ENCODE measurements at regions not wholly inside any gene's neighbourhood (a gene's known extent, or its start where the extent isn't known, plus 50 kb on each side); places are given as distances from the start of the nearest gene placed in this dataset.

- no peak overlapping the region for H3K4me2 ChIP-seq (ENCODE audit: low read length)
- H3K9me3 ChIP-seq (ENCODE audit: insufficient read depth, low read length): no peaks in the 10 kb centered on the region
- H3K9ac ChIP-seq (ENCODE audit: low read length): no peak overlapping the region
- no peaks in the 10 kb centered on the region for H3K27me3 ChIP-seq (ENCODE audit: low read depth, low read length)
- no peak overlapping the region for H3K27ac ChIP-seq (ENCODE audit: low read length)
- no peak overlapping the region for H3K4me3 ChIP-seq (ENCODE audit: low read length)
- H3K36me3 ChIP-seq (replicated peaks; ENCODE audit: low read depth, low read length): no peaks in the 10 kb centered on the region
- H3K4me1 ChIP-seq (ENCODE audit: low read length): no peaks in the 10 kb centered on the region
- no peak overlapping the region for H2AFZ ChIP-seq (ENCODE audit: low read depth, low read length)
- TF ChIP-seq CTCF (IDR thresholded peaks at IDR 0.05; ENCODE audit: low read depth, low read length) (no peak), EZH2phosphoT487 (IDR thresholded peaks at IDR 0.05; ENCODE audit: low read depth) (no peak)
- no peaks in the 10 kb centered on the region for H4K20me1 ChIP-seq (ENCODE audit: insufficient read depth, low read length)
- H3K79me2 ChIP-seq (ENCODE audit: low read length): no peaks in the 10 kb centered on the region
These were observed 594.6 kb downstream of the NXPH1 start for GRCh38 chr7:9028012-9028411.

- H3K9ac ChIP-seq (ENCODE audit: low read length): no peak overlapping the region
- H3K4me2 ChIP-seq (ENCODE audit: low read length): no peak overlapping the region
- H3K79me2 ChIP-seq (ENCODE audit: low read length): no peaks in the 10 kb centered on the region
- H3K4me1 ChIP-seq (ENCODE audit: low read length): no peaks in the 10 kb centered on the region
- H3K27ac ChIP-seq (ENCODE audit: low read length): no peak overlapping the region
- no peaks in the 10 kb centered on the region for H3K9me3 ChIP-seq (ENCODE audit: insufficient read depth, low read length)
- H3K4me3 ChIP-seq (ENCODE audit: low read length): no peak overlapping the region
- no peaks in the 10 kb centered on the region for H3K36me3 ChIP-seq (replicated peaks; ENCODE audit: low read depth, low read length)
- H3K27me3 ChIP-seq (ENCODE audit: low read depth, low read length): no peaks in the 10 kb centered on the region
- TF ChIP-seq EZH2phosphoT487 (IDR thresholded peaks at IDR 0.05; ENCODE audit: low read depth): no peak
- H4K20me1 ChIP-seq (ENCODE audit: insufficient read depth, low read length): no peaks in the 10 kb centered on the region
- no peak overlapping the region for H2AFZ ChIP-seq (ENCODE audit: low read depth, low read length)
These were observed 596.5 kb downstream of the NXPH1 start for GRCh38 chr7:9029681-9030530.

DNA sequence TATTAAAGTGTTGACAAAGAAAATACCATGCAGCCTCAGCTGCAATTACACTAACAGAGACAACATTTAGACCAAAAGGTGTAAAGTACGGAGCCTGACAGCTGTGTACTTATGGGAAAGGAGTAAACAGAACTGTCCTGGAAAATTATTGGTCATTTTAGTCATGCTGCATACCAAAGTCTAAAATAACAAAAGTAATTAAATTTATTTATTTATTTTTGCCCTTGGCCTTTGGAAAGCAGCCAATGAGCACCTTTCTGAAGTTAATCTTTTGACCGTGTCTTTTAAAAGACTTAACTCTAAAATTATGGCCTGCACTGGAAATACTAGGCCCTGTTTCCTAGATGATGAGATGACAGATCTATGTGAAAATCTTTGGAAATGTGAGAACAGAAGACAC lies 597.6 kb downstream of the NXPH1 start:
- H3K9me3 ChIP-seq (ENCODE audit: insufficient read depth, low read length): no peaks in the 10 kb centered on the region
- H4K20me1 ChIP-seq (ENCODE audit: insufficient read depth, low read length): no peaks in the 10 kb centered on the region
- H3K79me2 ChIP-seq (ENCODE audit: low read length): no peaks in the 10 kb centered on the region
- no peak overlapping the region for H3K4me2 ChIP-seq (ENCODE audit: low read length)
- H3K27ac ChIP-seq (ENCODE audit: low read length): no peak overlapping the region
- H2AFZ ChIP-seq (ENCODE audit: low read depth, low read length): no peak overlapping the region
- TF ChIP-seq CTCF (IDR thresholded peaks at IDR 0.05; ENCODE audit: low read depth, low read length) (no peak), EZH2phosphoT487 (IDR thresholded peaks at IDR 0.05; ENCODE audit: low read depth) (no peak)
- H3K27me3 ChIP-seq (ENCODE audit: low read depth, low read length): no peaks in the 10 kb centered on the region
- no peak overlapping the region for H3K9ac ChIP-seq (ENCODE audit: low read length)
- H3K4me1 ChIP-seq (ENCODE audit: low read length): no peaks in the 10 kb centered on the region
- H3K4me3 ChIP-seq (ENCODE audit: low read length): no peak overlapping the region
- no peaks in the 10 kb centered on the region for H3K36me3 ChIP-seq (replicated peaks; ENCODE audit: low read depth, low read length)

- no peaks in the 10 kb centered on the region for H3K27me3 ChIP-seq (ENCODE audit: low read depth, low read length)
- H3K4me2 ChIP-seq (ENCODE audit: low read length): no peak overlapping the region
- H4K20me1 ChIP-seq (ENCODE audit: insufficient read depth, low read length): no peaks in the 10 kb centered on the region
- H3K4me1 ChIP-seq (ENCODE audit: low read length): no peaks in the 10 kb centered on the region
- H3K79me2 ChIP-seq (ENCODE audit: low read length): no peaks in the 10 kb centered on the region
- no peak overlapping the region for H2AFZ ChIP-seq (ENCODE audit: low read depth, low read length)
- no peak overlapping the region for H3K9ac ChIP-seq (ENCODE audit: low read length)
- H3K4me3 ChIP-seq (ENCODE audit: low read length): no peak overlapping the region
- TF ChIP-seq CTCF (IDR thresholded peaks at IDR 0.05; ENCODE audit: low read depth, low read length) (no peak), EZH2phosphoT487 (IDR thresholded peaks at IDR 0.05; ENCODE audit: low read depth) (no peak)
- no peak overlapping the region for H3K27ac ChIP-seq (ENCODE audit: low read length)
- no peaks in the 10 kb centered on the region for H3K36me3 ChIP-seq (replicated peaks; ENCODE audit: low read depth, low read length)
- no peaks in the 10 kb centered on the region for H3K9me3 ChIP-seq (ENCODE audit: insufficient read depth, low read length)
These were observed 598.0 kb downstream of the NXPH1 start for GRCh38 chr7:9031386-9031785.

All from OCI-LY3 (cell line).